SK-N-SH treated with all-trans-retinoic acid at 6 μM for 48 hours (cell line): ENCODE measurements at regions not wholly inside any gene's neighbourhood (a gene's known extent, or its start where the extent isn't known, plus 50 kb on each side); places are given as distances from the start of the nearest gene placed in this dataset.

Experiments used
- ATAC-seq: fragments of 200-7000 bp; cut with Tn5 transposase; 3 replicates; pipeline ENCODE4 v1.9.1; 2020; ENCODE audit warnings: mild to moderate bottlenecking, moderate library complexity
- ARNTL ChIP-seq: fragments of 450-650 bp; formaldehyde crosslinking; IDR thresholded peaks from 2 replicates; pipeline ENCODE4 v1.5.0; 2020; ENCODE audit warnings: low read depth, mild to moderate bottlenecking, moderate library complexity, borderline replicate concordance
- BACH2 ChIP-seq: fragments of 250-450 bp; sonication (Bioruptor Pico); IDR thresholded peaks from 2 replicates; pipeline ENCODE4 v1.9.0; 2021; ENCODE audit warnings: mild to moderate bottlenecking, borderline replicate concordance
- CSDC2 ChIP-seq: fragments of 250-450 bp; sonication (Bioruptor Pico); IDR thresholded peaks from 2 replicates; pipeline ENCODE4 v1.5.0; 2020; ENCODE audit warnings: mild to moderate bottlenecking, moderate library complexity
- ESRRG ChIP-seq: fragments of 250-450 bp; sonication (Bioruptor Pico); IDR thresholded peaks from 2 replicates; pipeline ENCODE4 v1.6.1; 2021; ENCODE audit warnings: mild to moderate bottlenecking
- GLIS3 ChIP-seq: fragments of 250-450 bp; sonication (Bioruptor Pico); IDR thresholded peaks from 2 replicates; pipeline ENCODE4 v1.5.0; 2020; ENCODE audit warnings: mild to moderate bottlenecking, moderate library complexity
- ISL1 ChIP-seq: fragments of 250-450 bp; sonication (Bioruptor Pico); IDR thresholded peaks from 2 replicates; pipeline ENCODE4 v2.1.2; 2022; ENCODE audit warnings: mild to moderate bottlenecking, moderate library complexity
- RARB ChIP-seq: fragments of 250-450 bp; sonication (Bioruptor Pico); IDR thresholded peaks from 2 replicates; pipeline ENCODE4 v1.8.0; 2021; ENCODE audit warnings: mild to moderate bottlenecking, moderate library complexity
- SNAI2 ChIP-seq: fragments of 250-450 bp; sonication (Bioruptor Pico); IDR thresholded peaks from 2 replicates; pipeline ENCODE4 v1.5.0; 2020; ENCODE audit warnings: mild to moderate bottlenecking, moderate library complexity
- TCF4 ChIP-seq: fragments of 250-450 bp; sonication (Bioruptor Pico); IDR thresholded peaks from 2 replicates; pipeline ENCODE4 v1.8.0; 2021; ENCODE audit warnings: mild to moderate bottlenecking, moderate library complexity, borderline replicate concordance
- TOX ChIP-seq: fragments of 250-450 bp; sonication (Bioruptor Pico); IDR thresholded peaks from 2 replicates; pipeline ENCODE4 v1.8.0; 2021; ENCODE audit warnings: mild to moderate bottlenecking, moderate library complexity, borderline replicate concordance
- ZC3H10 ChIP-seq: fragments of 250-450 bp; sonication (Bioruptor Pico); IDR thresholded peaks from 2 replicates; pipeline ENCODE4 v1.5.1; 2021; ENCODE audit warnings: mild to moderate bottlenecking, moderate library complexity
- ZFP3 ChIP-seq: fragments of 250-450 bp; sonication (Bioruptor Pico); IDR thresholded peaks from 2 replicates; pipeline ENCODE4 v1.5.0; 2020; ENCODE audit warnings: mild to moderate bottlenecking, moderate library complexity
- ZNF565 ChIP-seq: fragments of 450-650 bp; formaldehyde crosslinking; conservative IDR thresholded peaks from 2 replicates; pipeline ENCODE4 v1.5.0; 2020; ENCODE audit warnings: low read depth, mild to moderate bottlenecking, moderate library complexity
- ZNF70 ChIP-seq: fragments of 450-650 bp; formaldehyde crosslinking; IDR thresholded peaks from 2 replicates; pipeline ENCODE4 v1.5.0; 2020; ENCODE audit warnings: mild to moderate bottlenecking, moderate library complexity
- ZNF8 ChIP-seq: fragments of 450-650 bp; formaldehyde crosslinking; IDR thresholded peaks from 2 replicates; pipeline ENCODE4 v1.5.0; 2020; ENCODE audit warnings: mild to moderate bottlenecking, moderate library complexity
- TF ChIP-seq, protein P1 (sequence below): fragments of 250-450 bp; sonication (Bioruptor Pico); IDR thresholded peaks from 2 replicates; pipeline ENCODE4 v1.8.0; 2020; ENCODE audit warnings: mild to moderate bottlenecking, moderate library complexity, borderline replicate concordance
- TF ChIP-seq, protein P2 (sequence below): fragments of 250-450 bp; sonication (Bioruptor Pico); IDR thresholded peaks from 2 replicates; pipeline ENCODE4 v1.5.0; 2020; ENCODE audit warnings: mild to moderate bottlenecking, moderate library complexity
- TF ChIP-seq, protein P3 (sequence below): fragments of 250-450 bp; sonication (Bioruptor Pico); IDR thresholded peaks from 2 replicates; pipeline ENCODE4 v1.5.1; 2020; ENCODE audit warnings: low read depth, mild to moderate bottlenecking, moderate library complexity
- TF ChIP-seq, protein P4 (sequence below): fragments of 250-450 bp; sonication (Bioruptor Pico); IDR thresholded peaks from 2 replicates; pipeline ENCODE4 v1.8.0; 2021; ENCODE audit warnings: low read depth, mild to moderate bottlenecking, moderate library complexity, borderline replicate concordance
- TF ChIP-seq, protein P5 (sequence below): fragments of 250-450 bp; sonication (Bioruptor Pico); IDR thresholded peaks from 2 replicates; pipeline ENCODE4 v1.5.1; 2021; ENCODE audit warnings: mild to moderate bottlenecking, moderate library complexity

DNA sequence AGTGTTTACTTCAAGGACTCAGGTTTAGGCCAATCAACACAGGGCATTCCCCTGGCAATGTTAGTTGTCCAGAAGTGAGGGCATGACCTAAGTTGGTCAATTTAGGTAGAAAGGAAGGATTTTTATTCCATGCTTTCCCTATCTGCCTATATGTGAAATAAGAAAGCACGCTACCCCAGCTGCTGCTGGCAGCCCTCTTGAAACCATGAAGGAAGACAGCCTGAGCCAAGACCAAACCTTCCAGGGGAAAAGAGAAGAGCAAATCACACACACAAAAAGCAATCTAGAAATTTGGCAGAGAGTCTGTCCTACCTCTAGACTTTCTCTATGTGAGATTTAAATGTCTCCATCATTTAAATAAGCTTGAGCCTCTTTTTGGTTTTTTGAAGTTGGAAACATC, 387.6 kb downstream of the TNS1 start:
- no peak for ATAC-seq
- TF ChIP-seq ZNF70 (CRISPR knock-in tag) (no peak), ZC3H10 (no peak), CSDC2 (CRISPR knock-in tag) (no peak), ISL1 (CRISPR knock-in tag) (no peak), TCF4 (CRISPR knock-in tag) (no peak), TOX (no peak), ZFP3 (CRISPR knock-in tag) (no peak), ZNF565 (no peak), GLIS3 (no peak), ARNTL (no peak), SNAI2 (no peak), ESRRG (CRISPR knock-in tag) (no peak), ZNF8 (CRISPR knock-in tag) (no peak)
- TF ChIP-seq, protein P1, sequence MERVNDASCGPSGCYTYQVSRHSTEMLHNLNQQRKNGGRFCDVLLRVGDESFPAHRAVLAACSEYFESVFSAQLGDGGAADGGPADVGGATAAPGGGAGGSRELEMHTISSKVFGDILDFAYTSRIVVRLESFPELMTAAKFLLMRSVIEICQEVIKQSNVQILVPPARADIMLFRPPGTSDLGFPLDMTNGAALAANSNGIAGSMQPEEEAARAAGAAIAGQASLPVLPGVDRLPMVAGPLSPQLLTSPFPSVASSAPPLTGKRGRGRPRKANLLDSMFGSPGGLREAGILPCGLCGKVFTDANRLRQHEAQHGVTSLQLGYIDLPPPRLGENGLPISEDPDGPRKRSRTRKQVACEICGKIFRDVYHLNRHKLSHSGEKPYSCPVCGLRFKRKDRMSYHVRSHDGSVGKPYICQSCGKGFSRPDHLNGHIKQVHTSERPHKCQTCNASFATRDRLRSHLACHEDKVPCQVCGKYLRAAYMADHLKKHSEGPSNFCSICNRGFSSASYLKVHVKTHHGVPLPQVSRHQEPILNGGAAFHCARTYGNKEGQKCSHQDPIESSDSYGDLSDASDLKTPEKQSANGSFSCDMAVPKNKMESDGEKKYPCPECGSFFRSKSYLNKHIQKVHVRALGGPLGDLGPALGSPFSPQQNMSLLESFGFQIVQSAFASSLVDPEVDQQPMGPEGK (CRISPR knock-in tag), result no peak
- TF ChIP-seq, protein P2, sequence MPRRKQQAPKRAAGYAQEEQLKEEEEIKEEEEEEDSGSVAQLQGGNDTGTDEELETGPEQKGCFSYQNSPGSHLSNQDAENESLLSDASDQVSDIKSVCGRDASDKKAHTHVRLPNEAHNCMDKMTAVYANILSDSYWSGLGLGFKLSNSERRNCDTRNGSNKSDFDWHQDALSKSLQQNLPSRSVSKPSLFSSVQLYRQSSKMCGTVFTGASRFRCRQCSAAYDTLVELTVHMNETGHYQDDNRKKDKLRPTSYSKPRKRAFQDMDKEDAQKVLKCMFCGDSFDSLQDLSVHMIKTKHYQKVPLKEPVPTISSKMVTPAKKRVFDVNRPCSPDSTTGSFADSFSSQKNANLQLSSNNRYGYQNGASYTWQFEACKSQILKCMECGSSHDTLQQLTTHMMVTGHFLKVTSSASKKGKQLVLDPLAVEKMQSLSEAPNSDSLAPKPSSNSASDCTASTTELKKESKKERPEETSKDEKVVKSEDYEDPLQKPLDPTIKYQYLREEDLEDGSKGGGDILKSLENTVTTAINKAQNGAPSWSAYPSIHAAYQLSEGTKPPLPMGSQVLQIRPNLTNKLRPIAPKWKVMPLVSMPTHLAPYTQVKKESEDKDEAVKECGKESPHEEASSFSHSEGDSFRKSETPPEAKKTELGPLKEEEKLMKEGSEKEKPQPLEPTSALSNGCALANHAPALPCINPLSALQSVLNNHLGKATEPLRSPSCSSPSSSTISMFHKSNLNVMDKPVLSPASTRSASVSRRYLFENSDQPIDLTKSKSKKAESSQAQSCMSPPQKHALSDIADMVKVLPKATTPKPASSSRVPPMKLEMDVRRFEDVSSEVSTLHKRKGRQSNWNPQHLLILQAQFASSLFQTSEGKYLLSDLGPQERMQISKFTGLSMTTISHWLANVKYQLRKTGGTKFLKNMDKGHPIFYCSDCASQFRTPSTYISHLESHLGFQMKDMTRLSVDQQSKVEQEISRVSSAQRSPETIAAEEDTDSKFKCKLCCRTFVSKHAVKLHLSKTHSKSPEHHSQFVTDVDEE, result no peak
- TF ChIP-seq, protein P3, sequence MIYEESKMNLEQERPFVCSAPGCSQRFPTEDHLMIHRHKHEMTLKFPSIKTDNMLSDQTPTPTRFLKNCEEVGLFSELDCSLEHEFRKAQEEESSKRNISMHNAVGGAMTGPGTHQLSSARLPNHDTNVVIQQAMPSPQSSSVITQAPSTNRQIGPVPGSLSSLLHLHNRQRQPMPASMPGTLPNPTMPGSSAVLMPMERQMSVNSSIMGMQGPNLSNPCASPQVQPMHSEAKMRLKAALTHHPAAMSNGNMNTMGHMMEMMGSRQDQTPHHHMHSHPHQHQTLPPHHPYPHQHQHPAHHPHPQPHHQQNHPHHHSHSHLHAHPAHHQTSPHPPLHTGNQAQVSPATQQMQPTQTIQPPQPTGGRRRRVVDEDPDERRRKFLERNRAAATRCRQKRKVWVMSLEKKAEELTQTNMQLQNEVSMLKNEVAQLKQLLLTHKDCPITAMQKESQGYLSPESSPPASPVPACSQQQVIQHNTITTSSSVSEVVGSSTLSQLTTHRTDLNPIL (CRISPR knock-in tag), result no peak
- TF ChIP-seq, all 23 proteins: peak for 0

DNA sequence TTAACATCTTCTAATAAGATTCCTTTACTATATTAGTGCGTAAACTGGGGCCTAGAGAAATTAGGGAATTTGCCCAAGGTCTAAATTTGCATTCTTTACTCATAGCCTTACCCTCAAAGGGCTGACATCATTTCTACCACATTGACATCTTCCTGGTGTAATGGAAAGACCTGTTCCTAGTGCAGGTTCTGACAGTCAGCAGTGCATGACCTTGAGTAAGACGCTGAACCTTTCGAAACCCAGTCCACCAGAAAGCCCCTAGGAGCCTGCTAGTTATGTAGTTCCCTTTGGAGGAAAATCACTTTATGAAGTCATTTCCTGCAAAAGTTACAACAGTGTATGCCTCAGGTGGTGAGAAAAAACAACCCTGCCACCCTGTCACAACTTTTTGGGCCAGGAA, 388.3 kb downstream of the TNS1 start:
- TF ChIP-seq ZNF565 (no peak), RARB (CRISPR knock-in tag) (no peak), ZFP3 (CRISPR knock-in tag) (no peak)
- TF ChIP-seq, protein P4, sequence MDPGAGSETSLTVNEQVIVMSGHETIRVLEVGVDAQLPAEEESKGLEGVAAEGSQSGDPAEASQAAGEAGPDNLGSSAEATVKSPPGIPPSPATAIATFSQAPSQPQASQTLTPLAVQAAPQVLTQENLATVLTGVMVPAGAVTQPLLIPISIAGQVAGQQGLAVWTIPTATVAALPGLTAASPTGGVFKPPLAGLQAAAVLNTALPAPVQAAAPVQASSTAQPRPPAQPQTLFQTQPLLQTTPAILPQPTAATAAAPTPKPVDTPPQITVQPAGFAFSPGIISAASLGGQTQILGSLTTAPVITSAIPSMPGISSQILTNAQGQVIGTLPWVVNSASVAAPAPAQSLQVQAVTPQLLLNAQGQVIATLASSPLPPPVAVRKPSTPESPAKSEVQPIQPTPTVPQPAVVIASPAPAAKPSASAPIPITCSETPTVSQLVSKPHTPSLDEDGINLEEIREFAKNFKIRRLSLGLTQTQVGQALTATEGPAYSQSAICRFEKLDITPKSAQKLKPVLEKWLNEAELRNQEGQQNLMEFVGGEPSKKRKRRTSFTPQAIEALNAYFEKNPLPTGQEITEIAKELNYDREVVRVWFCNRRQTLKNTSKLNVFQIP (CRISPR knock-in tag), result no peak
- TF ChIP-seq, protein P1 (CRISPR knock-in tag), result no peak
- no peak for ATAC-seq

DNA sequence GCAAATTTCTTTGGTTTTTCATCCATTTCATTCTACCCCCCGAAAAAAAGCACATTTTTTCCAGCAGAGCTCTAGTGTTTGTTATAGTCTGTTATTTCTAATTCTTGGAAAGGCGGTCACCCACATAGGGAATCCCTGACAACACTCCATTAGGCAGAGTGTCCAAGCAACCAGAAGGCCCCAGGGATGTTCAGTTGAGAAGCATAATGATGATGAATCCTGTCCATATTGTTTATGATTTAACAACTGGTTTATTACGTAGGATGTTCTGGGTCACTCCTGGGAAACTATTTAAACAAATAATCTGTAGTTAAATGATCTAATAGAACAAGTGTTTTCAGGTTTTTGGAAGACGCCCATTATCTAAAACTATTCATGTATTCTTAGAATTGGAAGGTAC, 388.7 kb downstream of the TNS1 start:
- TF ChIP-seq ZNF8 (CRISPR knock-in tag) (no peak), ARNTL (no peak), ESRRG (CRISPR knock-in tag) (no peak), TOX (no peak), ZNF70 (CRISPR knock-in tag) (no peak), SNAI2 (no peak), BACH2 (CRISPR knock-in tag) (no peak), CSDC2 (CRISPR knock-in tag) (no peak), RARB (CRISPR knock-in tag) (no peak)
- TF ChIP-seq, protein P1 (CRISPR knock-in tag), result no peak
- TF ChIP-seq, protein P5, sequence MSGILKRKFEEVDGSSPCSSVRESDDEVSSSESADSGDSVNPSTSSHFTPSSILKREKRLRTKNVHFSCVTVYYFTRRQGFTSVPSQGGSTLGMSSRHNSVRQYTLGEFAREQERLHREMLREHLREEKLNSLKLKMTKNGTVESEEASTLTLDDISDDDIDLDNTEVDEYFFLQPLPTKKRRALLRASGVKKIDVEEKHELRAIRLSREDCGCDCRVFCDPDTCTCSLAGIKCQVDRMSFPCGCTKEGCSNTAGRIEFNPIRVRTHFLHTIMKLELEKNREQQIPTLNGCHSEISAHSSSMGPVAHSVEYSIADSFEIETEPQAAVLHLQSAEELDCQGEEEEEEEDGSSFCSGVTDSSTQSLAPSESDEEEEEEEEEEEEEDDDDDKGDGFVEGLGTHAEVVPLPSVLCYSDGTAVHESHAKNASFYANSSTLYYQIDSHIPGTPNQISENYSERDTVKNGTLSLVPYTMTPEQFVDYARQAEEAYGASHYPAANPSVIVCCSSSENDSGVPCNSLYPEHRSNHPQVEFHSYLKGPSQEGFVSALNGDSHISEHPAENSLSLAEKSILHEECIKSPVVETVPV (CRISPR knock-in tag), result no peak
- ATAC-seq, result no peak
